ENCODE measurements at regions not wholly inside any gene's neighbourhood (a gene's known extent, or its start where the extent isn't known, plus 50 kb on each side); places are given as distances from the start of the nearest gene placed in this dataset.

- TF ChIP-seq ZBTB21 (CRISPR knock-in tag; IDR thresholded peaks at IDR 0.05) (no peak), MIER3 (CRISPR knock-in tag; IDR thresholded peaks at IDR 0.05; ENCODE audit: borderline replicate concordance) (no peak), U2AF1 (optimal IDR thresholded peaks at IDR 0.05; ENCODE audit: low read depth, low read length) (no peak), KDM1A (CRISPR knock-in tag; IDR thresholded peaks at IDR 0.05) (no peak), CEBPG (CRISPR knock-in tag; IDR thresholded peaks at IDR 0.05) (no peak), ZNF318 (CRISPR knock-in tag; IDR thresholded peaks at IDR 0.05) (no peak), TFE3 (CRISPR knock-in tag; IDR thresholded peaks at IDR 0.05) (no peak)
These were observed 431.6 kb downstream of the SH3GL2 start (continued) for GRCh38 chr9:18010492-18010891.

All from HepG2 (cell line).